ENCODE measurements at regions not wholly inside any gene's neighbourhood (a gene's known extent, or its start where the extent isn't known, plus 50 kb on each side); places are given as distances from the start of the nearest gene placed in this dataset.
"Not testable (repeated sequence)": the region's sequence is repeated elsewhere in the genome, so short reads cannot be mapped to it uniquely, and the experiment has no call there.

GRCh38 chr10:11403646-11404045, 207.8 kb downstream of the USP6NL start:
- DNase-seq (ENCODE audit: low spot score), result not testable (repeated sequence)

GRCh38 chr10:11403116-11403515, 208.3 kb downstream of the USP6NL start:
- peak; percentile 85 for DNase-seq (ENCODE audit: low spot score)

- no peak for DNase-seq (ENCODE audit: low spot score)
Observed at GRCh38 chr10:11402392-11402791, 209.1 kb downstream of the USP6NL start.

- peak; percentile 25 for DNase-seq (ENCODE audit: low spot score)
Observed at GRCh38 chr10:11401264-11402235, 209.9 kb downstream of the USP6NL start.

- DNase-seq (ENCODE audit: low spot score), result no peak
Observed at GRCh38 chr10:11397980-11398580, 213.4 kb downstream of the USP6NL start.

- DNase-seq (ENCODE audit: low spot score), result no peak
Observed at GRCh38 chr10:11397077-11397965, 214.1 kb downstream of the USP6NL start.

GRCh38 chr10:11396311-11396955, 215.0 kb downstream of the USP6NL start:
- no peak for DNase-seq (ENCODE audit: low spot score)

GRCh38 chr10:11395581-11396310, 215.7 kb downstream of the USP6NL start:
- DNase-seq (ENCODE audit: low spot score), result no peak

- DNase-seq (ENCODE audit: low spot score), result no peak
Observed at GRCh38 chr10:11395161-11395560, 216.3 kb downstream of the USP6NL start.

GRCh38 chr10:11393858-11394257, 217.6 kb downstream of the USP6NL start:
- DNase-seq (ENCODE audit: low spot score), result no peak

- DNase-seq (ENCODE audit: low spot score), result no peak
Observed at GRCh38 chr10:11392776-11393175, 218.7 kb downstream of the USP6NL start.

GRCh38 chr10:11388996-11389395, 222.5 kb downstream of the USP6NL start:
- no peak for DNase-seq (ENCODE audit: low spot score)

GRCh38 chr10:11387551-11388222, 223.8 kb downstream of the USP6NL start:
- no peak for DNase-seq (ENCODE audit: low spot score)

GRCh38 chr10:11387044-11387443, 224.4 kb downstream of the USP6NL start:
- DNase-seq (ENCODE audit: low spot score), result no peak
